Body of pancreas (tissue), 4 donors: ENCODE measurements at regions not wholly inside any gene's neighbourhood (a gene's known extent, or its start where the extent isn't known, plus 50 kb on each side); places are given as distances from the start of the nearest gene placed in this dataset.

Experiments
- ATAC-seq: fragments of 150-250 bp; one replicate; pipeline ENCODE4 v1.9.1; 2016
- DNase-seq, 4 donors: peaks; one replicate each; pipeline ENCODE4 v3.0.0-alpha.2; 2019
- H3K27ac ChIP-seq, 4 donors: fragments of 200-600 bp; sonication (generic); 1 replicate in 3 of 4; 2 replicates in 1 of 4; pipeline versions ENCODE4 v1.5.1 to v1.6.1; 2016 to 2019; ENCODE audit warnings: mild to moderate bottlenecking in 1 of 4, mixed read lengths in 1 of 4, moderate library complexity in 1 of 4
- H3K27me3 ChIP-seq, 2 donors: fragments of 200-600 bp; sonication (generic); one replicate each; pipeline ENCODE4 v1.6.0; 2016; ENCODE audit warnings: mild to moderate bottlenecking in 1 of 2
- H3K36me3 ChIP-seq, 2 donors: fragments of 200-600 bp; sonication (generic); replicated peaks in 1 of 2; 2 replicates each; pipeline ENCODE4 v1.5.1; 2016; ENCODE audit warnings: low read depth in 2 of 2; ENCODE audit not compliant: insufficient read depth in 1 of 2
- H3K4me1 ChIP-seq: fragments of 200-600 bp; sonication (generic); one replicate; pipeline ENCODE4 v1.6.0; 2016
- H3K4me3 ChIP-seq, 2 donors: fragments of 200-600 bp; sonication (generic); 1 replicate in 1 of 2; 2 replicates in 1 of 2; pipeline ENCODE4 v1.5.1; 2016 to 2019
- H3K9me3 ChIP-seq, 3 donors: fragments of 200-600 bp; sonication (generic); 1 replicate in 2 of 3; 2 replicates in 1 of 3; pipeline ENCODE4 v1.5.1; 2016
- CTCF ChIP-seq, 7 experiments: fragments of 450-650 bp in 4 of 7; fragments of 200-600 bp in 3 of 7; sonication (generic) in 3 of 7; IDR thresholded peaks; one replicate each; pipeline ENCODE4 v1.5.1; 2016 to 2019; ENCODE audit warnings: antibody characterized with exemption in 7 of 7
- POLR2A ChIP-seq, 3 donors: fragments of 450-650 bp; IDR thresholded peaks; one replicate each; pipeline ENCODE4 v1.6.1; 2016; ENCODE audit warnings: antibody characterized with exemption in 3 of 3, mild to moderate bottlenecking in 2 of 3
- WGBS, 2 donors: methylation state at CpG; one replicate each; pipeline ENCODE4 v1.1.5; 2017; 5-methylcytosine and 5-hydroxymethylcytosine counted together
- intact Hi-C: fragments of 100-400 bp; cut with DNase I; formaldehyde crosslinking; loops from one replicate; pipeline ENCODE4 v1.15.1; 2023

- TF ChIP-seq CTCF (IDR thresholded peaks at IDR 0.05), result no peak
- no peak for TF ChIP-seq POLR2A (IDR thresholded peaks at IDR 0.05)
- Histone ChIP-seq H3K9me3 (no peaks in the 10 kb centered on the region), H3K36me3 (no peaks in the 10 kb centered on the region), H3K27me3 (no peaks in the 10 kb centered on the region), H3K4me3 (no peak overlapping the region), H3K4me1 (no peaks in the 10 kb centered on the region), H3K27ac (no peak overlapping the region)
- WGBS, 2 donors, result 67 to 69% methylated on average over 3 of the region's 3 CpGs
- no peak for ATAC-seq
- intact Hi-C loops, result no loop called here
- DNase-seq, result no peak
These were observed 187.7 kb upstream of the ATXN7L3B start for GRCh38 chr12:74349925-74350324.

- TF ChIP-seq CTCF (IDR thresholded peaks at IDR 0.05) (peak in 6 of 7 experiments; percentile 18 to 53 (median 25)), POLR2A (IDR thresholded peaks at IDR 0.05) (no peak)
- DNase-seq (peak; percentile 9 to 49 (median 42)), ATAC-seq (peak; percentile 33)
- no peaks in the 10 kb centered on the region for H3K27me3 ChIP-seq
- H3K4me1 ChIP-seq, result no peaks in the 10 kb centered on the region
- H3K27ac ChIP-seq, result no peak overlapping the region
- H3K9me3 ChIP-seq, result no peaks in the 10 kb centered on the region
- WGBS, 2 donors, result 66 to 71% methylated on average over 5 to 6 of the region's 6 CpGs
- H3K4me3 ChIP-seq, result no peak overlapping the region
- H3K36me3 ChIP-seq, result no peaks in the 10 kb centered on the region
- intact Hi-C loops, result no loop called here
These were observed 172.3 kb upstream of the ATXN7L3B start for GRCh38 chr12:74365178-74365964.

GRCh38 chr12:74370608-74371216, 166.9 kb upstream of the ATXN7L3B start:
- Histone ChIP-seq H3K4me3 (no peak overlapping the region), H3K27me3 (no peaks in the 10 kb centered on the region), H3K27ac (no peak overlapping the region), H3K4me1 (no peaks in the 10 kb centered on the region), H3K9me3 (no peaks in the 10 kb centered on the region), H3K36me3 (no peaks in the 10 kb centered on the region)
- intact Hi-C loops, result no loop called here
- 39 to 60% methylated on average over 2 of the region's 2 CpGs for WGBS, 2 donors
- no peak for ATAC-seq
- no peak for DNase-seq
- TF ChIP-seq CTCF (IDR thresholded peaks at IDR 0.05), result no peak
- no peak for TF ChIP-seq POLR2A (IDR thresholded peaks at IDR 0.05)

- WGBS, 2 donors, result 81% methylated on average over 5 of the region's 5 CpGs
These were observed 158.5 kb upstream of the ATXN7L3B start for GRCh38 chr12:74379114-74379513.

More at GRCh38 chr12:74379114-74379513, 158.5 kb upstream of the ATXN7L3B start:
- Histone ChIP-seq H3K4me3 (no peak overlapping the region), H3K36me3 (no peaks in the 10 kb centered on the region), H3K27me3 (no peaks in the 10 kb centered on the region), H3K27ac (no peak overlapping the region), H3K9me3 (no peaks in the 10 kb centered on the region), H3K4me1 (no peaks in the 10 kb centered on the region)
- TF ChIP-seq CTCF (IDR thresholded peaks at IDR 0.05), result no peak
- TF ChIP-seq POLR2A (IDR thresholded peaks at IDR 0.05), result no peak
- DNase-seq (no peak), ATAC-seq (no peak)
- intact Hi-C loops, result no loop called here
